ENCODE measurements at regions not wholly inside any gene's neighbourhood (a gene's known extent, or its start where the extent isn't known, plus 50 kb on each side); places are given as distances from the start of the nearest gene placed in this dataset.

DNA sequence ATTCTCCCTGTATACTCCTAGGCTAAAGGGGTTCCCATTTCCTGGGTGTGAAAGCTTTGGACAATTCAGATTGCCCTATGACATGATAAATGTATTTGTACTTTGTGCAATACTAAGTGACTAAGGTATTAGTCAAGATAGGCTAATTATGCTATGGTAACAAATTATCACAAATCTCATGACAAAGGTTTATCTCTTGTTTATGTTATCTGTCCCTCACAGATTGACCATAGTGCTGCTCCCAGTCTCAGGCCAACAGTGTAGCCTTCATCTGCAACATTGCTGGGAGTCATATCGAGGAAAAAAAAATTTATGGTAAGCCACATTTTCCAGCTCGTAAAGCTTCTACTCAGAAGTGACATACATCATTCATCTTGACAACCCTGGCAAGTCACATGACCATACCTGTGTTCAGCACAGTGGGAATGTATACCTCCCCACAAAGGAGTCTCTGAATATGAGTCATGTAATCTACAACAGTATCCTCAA lies 346.2 kb downstream of the IGSF11 start (continued):
- TF ChIP-seq, protein P1, sequence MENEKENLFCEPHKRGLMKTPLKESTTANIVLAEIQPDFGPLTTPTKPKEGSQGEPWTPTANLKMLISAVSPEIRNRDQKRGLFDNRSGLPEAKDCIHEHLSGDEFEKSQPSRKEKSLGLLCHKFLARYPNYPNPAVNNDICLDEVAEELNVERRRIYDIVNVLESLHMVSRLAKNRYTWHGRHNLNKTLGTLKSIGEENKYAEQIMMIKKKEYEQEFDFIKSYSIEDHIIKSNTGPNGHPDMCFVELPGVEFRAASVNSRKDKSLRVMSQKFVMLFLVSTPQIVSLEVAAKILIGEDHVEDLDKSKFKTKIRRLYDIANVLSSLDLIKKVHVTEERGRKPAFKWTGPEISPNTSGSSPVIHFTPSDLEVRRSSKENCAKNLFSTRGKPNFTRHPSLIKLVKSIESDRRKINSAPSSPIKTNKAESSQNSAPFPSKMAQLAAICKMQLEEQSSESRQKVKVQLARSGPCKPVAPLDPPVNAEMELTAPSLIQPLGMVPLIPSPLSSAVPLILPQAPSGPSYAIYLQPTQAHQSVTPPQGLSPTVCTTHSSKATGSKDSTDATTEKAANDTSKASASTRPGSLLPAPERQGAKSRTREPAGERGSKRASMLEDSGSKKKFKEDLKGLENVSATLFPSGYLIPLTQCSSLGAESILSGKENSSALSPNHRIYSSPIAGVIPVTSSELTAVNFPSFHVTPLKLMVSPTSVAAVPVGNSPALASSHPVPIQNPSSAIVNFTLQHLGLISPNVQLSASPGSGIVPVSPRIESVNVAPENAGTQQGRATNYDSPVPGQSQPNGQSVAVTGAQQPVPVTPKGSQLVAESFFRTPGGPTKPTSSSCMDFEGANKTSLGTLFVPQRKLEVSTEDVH (IDR thresholded peaks at IDR 0.05; ENCODE audit: low read depth, partially characterized antibody): no peak
- TF ChIP-seq FOSL1 (tag; conservative IDR thresholded peaks at IDR 0.05): peak; percentile 91
- TF ChIP-seq CCNT2 (IDR thresholded peaks at IDR 0.05; ENCODE audit: borderline replicate concordance, extremely low read depth, insufficient read length, low read depth, low read length): peak; percentile 22
- TF ChIP-seq SMARCE1 (IDR thresholded peaks at IDR 0.05): peak; percentile 55; the same call in 1 of the 2 replicates
- peak; percentile 51 for TF ChIP-seq FOXJ2 (tag; IDR thresholded peaks at IDR 0.05)
- peak; percentile 42; the same call in 1 of the 2 replicates for TF ChIP-seq TAL1 (IDR thresholded peaks at IDR 0.05)
- TF ChIP-seq RHOXF2B (CRISPR knock-in tag; conservative IDR thresholded peaks at IDR 0.05): no peak
- peak; percentile 81 for TF ChIP-seq SOX6 (IDR thresholded peaks at IDR 0.05)
- TF ChIP-seq, protein P2, sequence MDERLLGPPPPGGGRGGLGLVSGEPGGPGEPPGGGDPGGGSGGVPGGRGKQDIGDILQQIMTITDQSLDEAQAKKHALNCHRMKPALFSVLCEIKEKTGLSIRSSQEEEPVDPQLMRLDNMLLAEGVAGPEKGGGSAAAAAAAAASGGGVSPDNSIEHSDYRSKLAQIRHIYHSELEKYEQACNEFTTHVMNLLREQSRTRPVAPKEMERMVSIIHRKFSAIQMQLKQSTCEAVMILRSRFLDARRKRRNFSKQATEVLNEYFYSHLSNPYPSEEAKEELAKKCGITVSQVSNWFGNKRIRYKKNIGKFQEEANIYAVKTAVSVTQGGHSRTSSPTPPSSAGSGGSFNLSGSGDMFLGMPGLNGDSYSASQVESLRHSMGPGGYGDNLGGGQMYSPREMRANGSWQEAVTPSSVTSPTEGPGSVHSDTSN (CRISPR knock-in tag; IDR thresholded peaks at IDR 0.05; ENCODE audit: low read depth): no peak
- TF ChIP-seq, protein P2 (tag; conservative IDR thresholded peaks at IDR 0.05; ENCODE audit: low read depth): peak; percentile 80
- TF ChIP-seq TEAD4 (IDR thresholded peaks at IDR 0.05; ENCODE audit: low read length): peak; percentile 53; the same call in 1 of the 2 replicates
- TF ChIP-seq TEAD4 (CRISPR knock-in tag; IDR thresholded peaks at IDR 0.05; ENCODE audit: borderline replicate concordance): no peak

Measured in K562 (cell line).